ENCODE measurements at regions not wholly inside any gene's neighbourhood (a gene's known extent, or its start where the extent isn't known, plus 50 kb on each side); places are given as distances from the start of the nearest gene placed in this dataset.
"Not testable (repeated sequence)": the region's sequence is repeated elsewhere in the genome, so short reads cannot be mapped to it uniquely, and the experiment has no call there.

GRCh38 chr10:131833446-131834080 lies 67.2 kb upstream of the PPP2R2D start:
- Mint-ChIP-seq H3K9me3 (no peaks in the 10 kb centered on the region), H3K36me3 (ENCODE audit: low read depth) (no peaks in the 10 kb centered on the region), H3K4me1 (no peaks in the 10 kb centered on the region), H3K27ac (no peak overlapping the region), H3K4me3 (no peak overlapping the region), H3K27me3 (peaks cover 5% of the 10 kb centered on the region)
- ChIA-PET POLR2A (no interaction called here), CTCF (interaction anchor here (0.6 kb wide), 1 partner anchor 288 kb away, joined by 3 read pairs; no protein-coding TSS in a partner anchor)
- DNase-seq, result no peak

- H3K4me1 Mint-ChIP-seq, result no peaks in the 10 kb centered on the region
- H3K4me3 Mint-ChIP-seq, result no peak overlapping the region
- peaks cover 7% of the 10 kb centered on the region for H3K27me3 Mint-ChIP-seq
- H3K9me3 Mint-ChIP-seq, result no peaks in the 10 kb centered on the region
- no peak overlapping the region for H3K27ac Mint-ChIP-seq
- CTCF ChIA-PET, result no interaction called here
- POLR2A ChIA-PET, result no interaction called here
- no peak for DNase-seq
- no peaks in the 10 kb centered on the region for H3K36me3 Mint-ChIP-seq (ENCODE audit: low read depth)
Measured at GRCh38 chr10:131834152-131834810, 66.5 kb upstream of the PPP2R2D start.

- no peaks in the 10 kb centered on the region for H3K36me3 Mint-ChIP-seq (ENCODE audit: low read depth)
- peaks cover 7% of the 10 kb centered on the region for H3K27me3 Mint-ChIP-seq
- no peak overlapping the region for H3K4me3 Mint-ChIP-seq
- no peak for DNase-seq
- no peaks in the 10 kb centered on the region for H3K4me1 Mint-ChIP-seq
- no peaks in the 10 kb centered on the region for H3K9me3 Mint-ChIP-seq
- no peak overlapping the region for H3K27ac Mint-ChIP-seq
- CTCF ChIA-PET, result no interaction called here
- POLR2A ChIA-PET, result no interaction called here
Measured at GRCh38 chr10:131838966-131839742, 61.7 kb upstream of the PPP2R2D start.

GRCh38 chr10:131839880-131840787 lies 60.7 kb upstream of the PPP2R2D start:
- H3K27me3 Mint-ChIP-seq; H3K4me3 Mint-ChIP-seq; H3K36me3 Mint-ChIP-seq (ENCODE audit: low read depth); POLR2A ChIA-PET; H3K27ac Mint-ChIP-seq; H3K9me3 Mint-ChIP-seq; CTCF ChIA-PET; DNase-seq; H3K4me1 Mint-ChIP-seq: not testable (repeated sequence)

GRCh38 chr10:131840788-131841118 lies 60.1 kb upstream of the PPP2R2D start:
- H3K4me3 Mint-ChIP-seq, result no peak overlapping the region
- ChIA-PET POLR2A (no interaction called here), CTCF (no interaction called here)
- H3K27me3 Mint-ChIP-seq, result peaks cover 7% of the 10 kb centered on the region
- no peak for DNase-seq
- H3K27ac Mint-ChIP-seq, result no peak overlapping the region
- H3K4me1 Mint-ChIP-seq, result no peaks in the 10 kb centered on the region
- H3K9me3 Mint-ChIP-seq, result no peaks in the 10 kb centered on the region
- H3K36me3 Mint-ChIP-seq (ENCODE audit: low read depth), result no peaks in the 10 kb centered on the region

- DNase-seq, result no peak
- H3K4me3 Mint-ChIP-seq, result no peak overlapping the region
Measured at GRCh38 chr10:131841131-131841660, 59.6 kb upstream of the PPP2R2D start.

GRCh38 chr10:131841661-131842139 lies 59.1 kb upstream of the PPP2R2D start:
- Mint-ChIP-seq H3K9me3 (no peaks in the 10 kb centered on the region), H3K27ac (no peak overlapping the region)
- DNase-seq, result no peak

More at GRCh38 chr10:131841131-131841660, 59.6 kb upstream of the PPP2R2D start:
- CTCF ChIA-PET, result no interaction called here
- POLR2A ChIA-PET, result no interaction called here
- Mint-ChIP-seq H3K9me3 (no peaks in the 10 kb centered on the region), H3K36me3 (ENCODE audit: low read depth) (no peaks in the 10 kb centered on the region), H3K27me3 (peaks cover 7% of the 10 kb centered on the region), H3K4me1 (no peaks in the 10 kb centered on the region), H3K27ac (no peak overlapping the region)

GRCh38 chr10:131842351-131843088 lies 58.3 kb upstream of the PPP2R2D start:
- Mint-ChIP-seq H3K27me3 (peaks cover 2% of the 10 kb centered on the region), H3K4me3 (no peak overlapping the region), H3K27ac (no peak overlapping the region), H3K36me3 (ENCODE audit: low read depth) (no peaks in the 10 kb centered on the region), H3K9me3 (no peaks in the 10 kb centered on the region), H3K4me1 (no peaks in the 10 kb centered on the region)
- ChIA-PET CTCF (no interaction called here), POLR2A (no interaction called here)
- no peak for DNase-seq

More at GRCh38 chr10:131841661-131842139, 59.1 kb upstream of the PPP2R2D start:
- H3K27me3 Mint-ChIP-seq, result peaks cover 7% of the 10 kb centered on the region
- no peaks in the 10 kb centered on the region for H3K36me3 Mint-ChIP-seq (ENCODE audit: low read depth)
- POLR2A ChIA-PET, result no interaction called here
- no peaks in the 10 kb centered on the region for H3K4me1 Mint-ChIP-seq
- CTCF ChIA-PET, result no interaction called here
- no peak overlapping the region for H3K4me3 Mint-ChIP-seq

GRCh38 chr10:131843089-131843595 lies 57.7 kb upstream of the PPP2R2D start:
- peaks cover 2% of the 10 kb centered on the region for H3K27me3 Mint-ChIP-seq
- no peaks in the 10 kb centered on the region for H3K4me1 Mint-ChIP-seq
- no peaks in the 10 kb centered on the region for H3K9me3 Mint-ChIP-seq
- ChIA-PET CTCF (no interaction called here), POLR2A (no interaction called here)
- no peaks in the 10 kb centered on the region for H3K36me3 Mint-ChIP-seq (ENCODE audit: low read depth)
- no peak overlapping the region for H3K27ac Mint-ChIP-seq
- H3K4me3 Mint-ChIP-seq, result no peak overlapping the region
- no peak for DNase-seq

- POLR2A ChIA-PET, result no interaction called here
- H3K4me3 Mint-ChIP-seq, result no peak overlapping the region
Measured at GRCh38 chr10:131843881-131844284, 56.9 kb upstream of the PPP2R2D start.

GRCh38 chr10:131844529-131845084 lies 56.2 kb upstream of the PPP2R2D start:
- POLR2A ChIA-PET, result no interaction called here
- CTCF ChIA-PET, result no interaction called here
- no peak for DNase-seq
- Mint-ChIP-seq H3K4me1 (no peaks in the 10 kb centered on the region), H3K4me3 (no peak overlapping the region), H3K27me3 (no peaks in the 10 kb centered on the region), H3K36me3 (ENCODE audit: low read depth) (no peaks in the 10 kb centered on the region), H3K27ac (no peak overlapping the region), H3K9me3 (no peaks in the 10 kb centered on the region)

More at GRCh38 chr10:131843881-131844284, 56.9 kb upstream of the PPP2R2D start:
- Mint-ChIP-seq H3K4me1 (no peaks in the 10 kb centered on the region), H3K27me3 (peaks cover 2% of the 10 kb centered on the region), H3K36me3 (ENCODE audit: low read depth) (no peaks in the 10 kb centered on the region), H3K9me3 (no peaks in the 10 kb centered on the region), H3K27ac (no peak overlapping the region)
- DNase-seq, result no peak
- CTCF ChIA-PET, result no interaction called here
